ENCODE measurements at regions not wholly inside any gene's neighbourhood (a gene's known extent, or its start where the extent isn't known, plus 50 kb on each side); places are given as distances from the start of the nearest gene placed in this dataset.

- Histone ChIP-seq H3K9ac (ENCODE audit: extremely low read depth, low read length, poor library complexity, severe bottlenecking) (no peak overlapping the region), H3K9me3 (ENCODE audit: control insufficient read depth, low read length) (no peaks in the 10 kb centered on the region), H3K4me3 (ENCODE audit: low read length) (no peak overlapping the region), H3K27me3 (ENCODE audit: control insufficient read depth, insufficient read depth, low read length, poor library complexity, severe bottlenecking) (peaks cover 100% of the 10 kb centered on the region), H3K27ac (ENCODE audit: low read depth, low read length) (peak overlapping the region; percentile 98), H3K36me3 (ENCODE audit: control insufficient read depth, insufficient read depth, low read length) (no peaks in the 10 kb centered on the region), H3K4me1 (ENCODE audit: control insufficient read depth, insufficient read depth, low read length) (peaks cover 9% of the 10 kb centered on the region)
- H3K27ac Mint-ChIP-seq: no peak overlapping the region
- DNase-seq: peak; percentile 38
- H3K36me3 Mint-ChIP-seq (ENCODE audit: low read depth): no peaks in the 10 kb centered on the region
- TF ChIP-seq, protein P1, sequence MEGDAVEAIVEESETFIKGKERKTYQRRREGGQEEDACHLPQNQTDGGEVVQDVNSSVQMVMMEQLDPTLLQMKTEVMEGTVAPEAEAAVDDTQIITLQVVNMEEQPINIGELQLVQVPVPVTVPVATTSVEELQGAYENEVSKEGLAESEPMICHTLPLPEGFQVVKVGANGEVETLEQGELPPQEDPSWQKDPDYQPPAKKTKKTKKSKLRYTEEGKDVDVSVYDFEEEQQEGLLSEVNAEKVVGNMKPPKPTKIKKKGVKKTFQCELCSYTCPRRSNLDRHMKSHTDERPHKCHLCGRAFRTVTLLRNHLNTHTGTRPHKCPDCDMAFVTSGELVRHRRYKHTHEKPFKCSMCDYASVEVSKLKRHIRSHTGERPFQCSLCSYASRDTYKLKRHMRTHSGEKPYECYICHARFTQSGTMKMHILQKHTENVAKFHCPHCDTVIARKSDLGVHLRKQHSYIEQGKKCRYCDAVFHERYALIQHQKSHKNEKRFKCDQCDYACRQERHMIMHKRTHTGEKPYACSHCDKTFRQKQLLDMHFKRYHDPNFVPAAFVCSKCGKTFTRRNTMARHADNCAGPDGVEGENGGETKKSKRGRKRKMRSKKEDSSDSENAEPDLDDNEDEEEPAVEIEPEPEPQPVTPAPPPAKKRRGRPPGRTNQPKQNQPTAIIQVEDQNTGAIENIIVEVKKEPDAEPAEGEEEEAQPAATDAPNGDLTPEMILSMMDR (conservative IDR thresholded peaks at IDR 0.05): no peak
- peaks cover 45% of the 10 kb centered on the region for H3K4me1 Mint-ChIP-seq
- H3K27me3 Mint-ChIP-seq (ENCODE audit: insufficient read depth): peaks cover 97% of the 10 kb centered on the region
- WGBS, 2 experiments (ENCODE audit: insufficient coverage in 1 of 2, insufficient read length in 1 of 2): 54 to 65% methylated on average over 2 of the region's 2 CpGs
- no peaks in the 10 kb centered on the region for H3K9me3 Mint-ChIP-seq
- H3K4me3 Mint-ChIP-seq: no peak overlapping the region
Observed at GRCh38 chr15:89395031-89395430, 60.4 kb upstream of the POLG start.

DNA sequence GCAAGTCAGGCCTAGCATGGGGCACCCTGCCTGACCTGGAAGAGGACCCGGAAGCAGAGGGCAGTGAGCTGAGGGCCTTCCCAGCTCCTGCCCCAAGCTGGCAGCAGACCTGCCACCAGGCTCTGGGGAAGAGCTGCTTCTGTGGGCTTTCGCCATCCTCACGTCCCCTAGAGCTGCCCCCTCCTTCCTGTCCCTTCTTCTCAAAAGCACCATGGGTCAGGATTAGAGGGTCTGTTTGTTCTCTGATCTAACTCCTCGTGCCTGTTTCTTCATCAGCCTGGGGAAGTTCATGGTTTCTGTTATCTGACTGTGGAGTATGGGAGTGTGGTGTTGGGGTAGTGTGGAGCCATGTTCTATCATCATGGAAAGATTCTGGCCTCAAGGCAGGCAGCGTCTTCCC lies 58.4 kb upstream of the POLG start:
- Histone ChIP-seq H3K36me3 (ENCODE audit: control insufficient read depth, insufficient read depth, low read length) (no peaks in the 10 kb centered on the region), H3K4me3 (ENCODE audit: low read length) (no peak overlapping the region), H3K27ac (ENCODE audit: low read depth, low read length) (peak overlapping the region; percentile 54), H3K9ac (ENCODE audit: extremely low read depth, low read length, poor library complexity, severe bottlenecking) (no peak overlapping the region), H3K4me1 (ENCODE audit: control insufficient read depth, insufficient read depth, low read length) (peaks cover 13% of the 10 kb centered on the region), H3K27me3 (ENCODE audit: control insufficient read depth, insufficient read depth, low read length, poor library complexity, severe bottlenecking) (peaks cover 100% of the 10 kb centered on the region), H3K9me3 (ENCODE audit: control insufficient read depth, low read length) (no peaks in the 10 kb centered on the region)
- Mint-ChIP-seq H3K9me3 (no peaks in the 10 kb centered on the region), H3K27ac (no peak overlapping the region), H3K4me1 (peaks cover 55% of the 10 kb centered on the region), H3K4me3 (no peak overlapping the region), H3K36me3 (ENCODE audit: low read depth) (no peaks in the 10 kb centered on the region), H3K27me3 (ENCODE audit: insufficient read depth) (peaks cover 97% of the 10 kb centered on the region)
- 85 to 94% methylated on average over 4 to 5 of the region's 5 CpGs for WGBS, 2 experiments (ENCODE audit: insufficient coverage in 1 of 2, insufficient read length in 1 of 2)
- no peak for DNase-seq
- TF ChIP-seq, protein P1 (conservative IDR thresholded peaks at IDR 0.05): no peak

- no peaks in the 10 kb centered on the region for H3K36me3 ChIP-seq (ENCODE audit: control insufficient read depth, insufficient read depth, low read length)
- no peak overlapping the region for H3K4me3 ChIP-seq (ENCODE audit: low read length)
- no peak overlapping the region for H3K4me3 Mint-ChIP-seq
- WGBS, 2 experiments (ENCODE audit: insufficient coverage in 1 of 2, insufficient read length in 1 of 2): 39 to 46% methylated on average over 9 to 12 of the region's 12 CpGs
- H3K36me3 Mint-ChIP-seq (ENCODE audit: low read depth): no peaks in the 10 kb centered on the region
- no peak overlapping the region for H3K9ac ChIP-seq (ENCODE audit: extremely low read depth, low read length, poor library complexity, severe bottlenecking)
- peak; percentile 78 for DNase-seq
- no peaks in the 10 kb centered on the region for H3K9me3 ChIP-seq (ENCODE audit: control insufficient read depth, low read length)
- H3K27me3 Mint-ChIP-seq (ENCODE audit: insufficient read depth): peaks cover 97% of the 10 kb centered on the region
- H3K27me3 ChIP-seq (ENCODE audit: control insufficient read depth, insufficient read depth, low read length, poor library complexity, severe bottlenecking): peaks cover 100% of the 10 kb centered on the region
- H3K27ac ChIP-seq (ENCODE audit: low read depth, low read length): peak overlapping the region; percentile 58
- peaks cover 13% of the 10 kb centered on the region for H3K4me1 ChIP-seq (ENCODE audit: control insufficient read depth, insufficient read depth, low read length)
- H3K9me3 Mint-ChIP-seq: no peaks in the 10 kb centered on the region
- peaks cover 47% of the 10 kb centered on the region for H3K4me1 Mint-ChIP-seq
- TF ChIP-seq, protein P1 (conservative IDR thresholded peaks at IDR 0.05): no peak
- no peak overlapping the region for H3K27ac Mint-ChIP-seq
Observed at GRCh38 chr15:89391685-89392257, 57.1 kb upstream of the POLG start.
